AG04450 (cell line): ENCODE measurements at regions not wholly inside any gene's neighbourhood (a gene's known extent, or its start where the extent isn't known, plus 50 kb on each side); places are given as distances from the start of the nearest gene placed in this dataset.

ENCODE experiments used
- CTCF ChIA-PET: fragments of 300-600, 350-600 bp; formaldehyde crosslinking; extraction: SDS; loops from one replicate; lab custom pipeline; 2022; ENCODE audit warnings: antibody characterized with exemption, inconsistent platforms; lab: Charles Lee
- POLR2A ChIA-PET: fragments of 350-600 bp; formaldehyde crosslinking; extraction: SDS; loops from one replicate; lab custom pipeline; 2021; ENCODE audit warnings: antibody characterized with exemption, inconsistent platforms; lab: Yijun Ruan, JAX
- DNase-seq: peaks from one replicate; pipeline ENCODE4 v3.0.0-alpha.2; 2011; ENCODE audit warnings: low read depth, low spot score
- H3K27ac ChIP-seq: one replicate; pipeline ENCODE4 v1.5.1; 2012; ENCODE audit warnings: low read depth, low read length, control low read depth
- H3K27me3 ChIP-seq: one replicate; pipeline ENCODE4 v1.6.0; 2012; ENCODE audit warnings: low read length; ENCODE audit not compliant: control insufficient read depth, insufficient read depth
- H3K4me3 ChIP-seq: 2 replicates; pipeline ENCODE4 v1.5.1; 2011; ENCODE audit warnings: mild to moderate bottlenecking, low read depth, low read length, control low read depth
- H3K9me3 ChIP-seq: 2 replicates; pipeline ENCODE4 v1.5.1; 2012; ENCODE audit warnings: low read length; ENCODE audit not compliant: control insufficient read depth, insufficient read depth
- TF ChIP-seq, protein P1 (sequence below): IDR thresholded peaks from 2 replicates; pipeline ENCODE4 v1.5.1; 2011; ENCODE audit warnings: low read depth, low read length, control low read depth, inconsistent platforms

DNA sequence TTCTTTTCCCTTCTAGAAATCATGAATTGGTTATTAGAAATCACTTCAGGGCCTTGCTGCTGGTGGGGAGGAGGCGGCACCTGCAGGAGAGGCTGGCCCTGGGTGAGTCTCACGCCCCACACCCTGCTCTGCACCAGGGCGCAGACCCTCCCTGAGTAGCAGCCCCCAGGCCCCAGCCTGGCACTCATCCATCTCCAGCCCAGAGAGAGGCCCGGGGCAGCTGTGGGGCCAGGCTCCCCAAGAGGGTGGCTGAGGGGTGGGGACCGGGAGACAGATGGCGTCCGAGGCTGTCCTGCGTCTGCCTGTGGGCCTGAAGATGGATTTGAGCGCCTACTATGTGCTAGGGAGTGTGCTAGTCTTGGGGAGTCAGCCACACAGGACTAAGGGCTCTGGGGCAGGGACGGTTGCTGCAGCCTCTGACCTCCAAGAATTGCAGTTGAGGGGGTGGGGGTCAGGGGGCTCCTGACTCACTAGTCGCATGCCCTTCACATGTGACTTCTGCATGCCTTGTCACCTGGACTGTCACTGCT is 59.6 kb upstream of the GATA5 start:
- Histone ChIP-seq H3K9me3 (no peaks in the 10 kb centered on the region), H3K4me3 (no peak overlapping the region), H3K27ac (no peak overlapping the region), H3K27me3 (peaks cover 29% of the 10 kb centered on the region)
- TF ChIP-seq, protein P1, sequence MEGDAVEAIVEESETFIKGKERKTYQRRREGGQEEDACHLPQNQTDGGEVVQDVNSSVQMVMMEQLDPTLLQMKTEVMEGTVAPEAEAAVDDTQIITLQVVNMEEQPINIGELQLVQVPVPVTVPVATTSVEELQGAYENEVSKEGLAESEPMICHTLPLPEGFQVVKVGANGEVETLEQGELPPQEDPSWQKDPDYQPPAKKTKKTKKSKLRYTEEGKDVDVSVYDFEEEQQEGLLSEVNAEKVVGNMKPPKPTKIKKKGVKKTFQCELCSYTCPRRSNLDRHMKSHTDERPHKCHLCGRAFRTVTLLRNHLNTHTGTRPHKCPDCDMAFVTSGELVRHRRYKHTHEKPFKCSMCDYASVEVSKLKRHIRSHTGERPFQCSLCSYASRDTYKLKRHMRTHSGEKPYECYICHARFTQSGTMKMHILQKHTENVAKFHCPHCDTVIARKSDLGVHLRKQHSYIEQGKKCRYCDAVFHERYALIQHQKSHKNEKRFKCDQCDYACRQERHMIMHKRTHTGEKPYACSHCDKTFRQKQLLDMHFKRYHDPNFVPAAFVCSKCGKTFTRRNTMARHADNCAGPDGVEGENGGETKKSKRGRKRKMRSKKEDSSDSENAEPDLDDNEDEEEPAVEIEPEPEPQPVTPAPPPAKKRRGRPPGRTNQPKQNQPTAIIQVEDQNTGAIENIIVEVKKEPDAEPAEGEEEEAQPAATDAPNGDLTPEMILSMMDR, result no peak
- ChIA-PET CTCF (no interaction called here), POLR2A (no interaction called here)
- no peak for DNase-seq

GRCh38 chr20:62535964-62536363 is 60.2 kb upstream of the GATA5 start:
- TF ChIP-seq, protein P1, result no peak
- ChIA-PET POLR2A (no interaction called here), CTCF (no interaction called here)
- Histone ChIP-seq H3K4me3 (no peak overlapping the region), H3K9me3 (no peaks in the 10 kb centered on the region), H3K27me3 (peaks cover 32% of the 10 kb centered on the region), H3K27ac (no peak overlapping the region)
- no peak for DNase-seq

DNA sequence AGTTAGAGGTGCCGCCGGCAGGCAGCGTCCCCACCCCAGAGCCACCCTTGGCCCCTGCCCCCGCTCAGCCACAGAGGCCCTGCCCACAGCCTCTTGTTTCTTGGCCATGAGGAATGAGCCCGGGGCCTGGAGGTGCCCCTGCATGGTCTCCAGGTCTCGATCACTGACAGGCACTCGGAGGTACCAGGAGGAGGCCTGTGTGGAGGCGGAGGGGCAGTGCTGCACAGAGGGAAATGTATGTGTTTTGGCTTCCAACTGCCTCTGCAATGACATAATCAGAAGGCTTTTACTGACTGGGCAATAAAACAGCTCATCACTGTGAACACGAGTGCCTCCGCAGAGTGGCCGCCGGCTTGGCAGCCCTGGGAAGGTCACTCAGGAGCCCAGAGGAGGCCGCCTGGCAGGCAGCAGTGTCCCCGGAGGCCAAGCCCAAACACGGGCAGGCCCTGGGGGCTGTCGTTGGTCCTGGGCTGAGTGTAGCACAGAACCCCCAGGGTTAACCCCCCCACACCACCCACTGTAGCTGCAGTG is 61.1 kb upstream of the GATA5 start:
- no peak for DNase-seq
- CTCF ChIA-PET, result no interaction called here
- POLR2A ChIA-PET, result no interaction called here
- H3K27ac ChIP-seq, result no peak overlapping the region
- no peak overlapping the region for H3K4me3 ChIP-seq
- H3K27me3 ChIP-seq, result peaks cover 33% of the 10 kb centered on the region
- TF ChIP-seq, protein P1, result no peak
- no peaks in the 10 kb centered on the region; the same call in 1 of the 2 replicates for H3K9me3 ChIP-seq

- no peak overlapping the region for H3K4me3 ChIP-seq
- H3K9me3 ChIP-seq, result no peaks in the 10 kb centered on the region; the same call in 1 of the 2 replicates
- POLR2A ChIA-PET, result no interaction called here
- H3K27ac ChIP-seq, result no peak overlapping the region
- CTCF ChIA-PET, result no interaction called here
- peaks cover 27% of the 10 kb centered on the region for H3K27me3 ChIP-seq
- TF ChIP-seq, protein P1, result no peak
- DNase-seq, result no peak
These were observed 62.0 kb upstream of the GATA5 start for GRCh38 chr20:62537649-62538292.
